ENCODE measurements at regions not wholly inside any gene's neighbourhood (a gene's known extent, or its start where the extent isn't known, plus 50 kb on each side); places are given as distances from the start of the nearest gene placed in this dataset.
"Not testable (repeated sequence)": the region's sequence is repeated elsewhere in the genome, so short reads cannot be mapped to it uniquely, and the experiment has no call there.

GRCh38 chr5:14930486-14930885 lies 58.9 kb upstream of the ANKH start:
- Histone ChIP-seq H3K27ac (replicated peaks) (no peak overlapping the region), H3K27me3 (ENCODE audit: low read depth) (no peaks in the 10 kb centered on the region), H3K4me1 (peaks cover 10% of the 10 kb centered on the region), H3K4me3 (no peak overlapping the region), H3K36me3 (no peaks in the 10 kb centered on the region), H3K9me3 (replicated peaks) (no peaks in the 10 kb centered on the region)
- intact Hi-C loops (cut with micrococcal nuclease) = no loop called here
- no peak for DNase-seq
- TF ChIP-seq CTCF (IDR thresholded peaks at IDR 0.05; ENCODE audit: borderline replicate concordance) = no peak

GRCh38 chr5:14929293-14930065 lies 57.9 kb upstream of the ANKH start:
- intact Hi-C loops (cut with micrococcal nuclease) = no loop called here
- H3K4me3 ChIP-seq = no peak overlapping the region
- H3K36me3 ChIP-seq = no peaks in the 10 kb centered on the region
- no peak for TF ChIP-seq CTCF (IDR thresholded peaks at IDR 0.05; ENCODE audit: borderline replicate concordance)
- H3K27ac ChIP-seq (replicated peaks) = no peak overlapping the region
- H3K4me1 ChIP-seq = peaks cover 10% of the 10 kb centered on the region
- no peak for DNase-seq
- H3K9me3 ChIP-seq (replicated peaks) = no peaks in the 10 kb centered on the region
- no peaks in the 10 kb centered on the region for H3K27me3 ChIP-seq (ENCODE audit: low read depth)

- DNase-seq = no peak
- Histone ChIP-seq H3K4me1 (peaks cover 10% of the 10 kb centered on the region), H3K27me3 (ENCODE audit: low read depth) (no peaks in the 10 kb centered on the region), H3K4me3 (no peak overlapping the region), H3K27ac (replicated peaks) (no peak overlapping the region), H3K9me3 (replicated peaks) (no peaks in the 10 kb centered on the region), H3K36me3 (no peaks in the 10 kb centered on the region)
- TF ChIP-seq CTCF (IDR thresholded peaks at IDR 0.05; ENCODE audit: borderline replicate concordance) = no peak
- intact Hi-C loops (cut with micrococcal nuclease) = no loop called here
Measured at GRCh38 chr5:14928661-14929060, 57.1 kb upstream of the ANKH start.

GRCh38 chr5:14925326-14925725 lies 53.7 kb upstream of the ANKH start:
- no peaks in the 10 kb centered on the region for H3K9me3 ChIP-seq (replicated peaks)
- intact Hi-C loops (cut with micrococcal nuclease) = no loop called here
- H3K4me1 ChIP-seq = peaks cover 25% of the 10 kb centered on the region
- H3K27ac ChIP-seq (replicated peaks) = no peak overlapping the region
- DNase-seq = no peak
- no peak for TF ChIP-seq CTCF (IDR thresholded peaks at IDR 0.05; ENCODE audit: borderline replicate concordance)
- no peaks in the 10 kb centered on the region for H3K36me3 ChIP-seq
- no peaks in the 10 kb centered on the region for H3K27me3 ChIP-seq (ENCODE audit: low read depth)
- no peak overlapping the region for H3K4me3 ChIP-seq

GRCh38 chr5:14922952-14923351 lies 51.4 kb upstream of the ANKH start:
- H3K4me1 ChIP-seq = peaks cover 19% of the 10 kb centered on the region
- H3K27ac ChIP-seq (replicated peaks); H3K36me3 ChIP-seq; DNase-seq; H3K9me3 ChIP-seq (replicated peaks); H3K4me3 ChIP-seq; intact Hi-C loops (cut with micrococcal nuclease); H3K27me3 ChIP-seq (ENCODE audit: low read depth): not testable (repeated sequence)

GRCh38 chr5:14922456-14922855 lies 50.9 kb upstream of the ANKH start:
- no peaks in the 10 kb centered on the region for H3K27me3 ChIP-seq (ENCODE audit: low read depth)
- intact Hi-C loops (cut with micrococcal nuclease) = no loop called here
- H3K36me3 ChIP-seq = no peaks in the 10 kb centered on the region
- no peak for DNase-seq
- peaks cover 24% of the 10 kb centered on the region for H3K4me1 ChIP-seq
- H3K27ac ChIP-seq (replicated peaks) = no peak overlapping the region
- TF ChIP-seq CTCF (IDR thresholded peaks at IDR 0.05; ENCODE audit: borderline replicate concordance) = no peak
- H3K9me3 ChIP-seq (replicated peaks) = no peaks in the 10 kb centered on the region
- no peak overlapping the region for H3K4me3 ChIP-seq
